ENCODE measurements at regions not wholly inside any gene's neighbourhood (a gene's known extent, or its start where the extent isn't known, plus 50 kb on each side); places are given as distances from the start of the nearest gene placed in this dataset.

DNA sequence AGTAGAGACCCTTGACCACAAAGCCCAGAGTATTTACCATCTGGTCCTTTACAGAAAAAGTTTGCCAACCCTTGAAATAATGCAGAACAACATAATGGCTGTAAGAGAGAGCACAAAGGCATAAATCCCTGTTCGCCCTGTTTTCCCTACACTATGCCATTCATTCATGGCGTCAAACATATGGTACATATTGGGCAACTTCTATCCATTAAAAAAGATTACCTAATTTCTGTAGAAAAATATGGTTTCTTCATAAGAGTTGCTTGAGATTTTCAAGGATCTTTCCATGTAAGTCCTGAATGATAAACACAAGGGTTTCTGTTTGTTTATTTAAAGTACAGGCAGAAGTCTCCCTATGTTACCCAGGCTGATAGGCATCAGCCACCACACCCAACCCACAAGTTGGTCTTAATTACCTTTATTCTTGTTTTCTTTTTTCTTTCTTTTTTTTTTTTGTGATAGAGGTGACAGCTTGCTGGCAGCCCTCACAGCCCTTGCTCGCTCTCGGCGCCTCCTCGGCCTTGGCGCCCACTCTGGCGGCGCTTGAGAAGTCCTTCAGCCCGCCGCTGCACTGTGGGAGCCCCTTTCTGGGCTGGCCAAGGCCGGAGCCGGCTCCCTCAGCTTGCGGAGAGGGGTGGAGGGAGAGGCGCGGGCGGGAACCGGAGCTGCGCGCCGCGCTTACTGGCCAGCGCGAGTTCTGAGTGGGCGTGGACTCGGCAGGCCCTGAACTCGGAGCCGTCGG, 68.3 kb upstream of the NR5A2 start:
- DNase-seq (ENCODE audit: low spot score in 2 of 2) (no peak), ATAC-seq (no peak)
- H3K9me3 Mint-ChIP-seq: no peaks in the 10 kb centered on the region

DNA sequence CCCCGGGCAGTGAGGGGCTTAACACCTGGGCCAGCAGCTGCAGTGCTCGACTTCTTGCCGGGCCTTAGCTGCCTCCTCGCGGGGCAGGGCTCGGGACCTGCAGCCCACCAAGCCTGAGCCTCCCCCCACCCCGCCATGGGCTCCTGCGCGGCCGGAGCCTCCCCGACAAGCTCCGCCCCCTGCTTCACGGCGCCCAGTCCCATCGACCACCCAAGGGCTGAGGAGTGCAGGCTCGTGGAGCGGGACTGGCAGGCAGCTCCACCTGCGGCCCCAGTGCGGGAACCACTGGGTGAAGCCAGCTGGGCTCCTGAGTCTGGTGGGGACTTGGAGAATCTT, 67.8 kb upstream of the NR5A2 start:
- no peak overlapping the region for H3K27ac Mint-ChIP-seq
- ATAC-seq (no peak), DNase-seq (ENCODE audit: low spot score in 2 of 2) (no peak)
- no peaks in the 10 kb centered on the region for H3K36me3 Mint-ChIP-seq
- no peaks in the 10 kb centered on the region for H3K9me3 Mint-ChIP-seq

More for the DNA sequence above, 68.3 kb upstream of the NR5A2 start:
- H3K36me3 Mint-ChIP-seq: no peaks in the 10 kb centered on the region
- no peak overlapping the region for H3K27ac Mint-ChIP-seq

DNA sequence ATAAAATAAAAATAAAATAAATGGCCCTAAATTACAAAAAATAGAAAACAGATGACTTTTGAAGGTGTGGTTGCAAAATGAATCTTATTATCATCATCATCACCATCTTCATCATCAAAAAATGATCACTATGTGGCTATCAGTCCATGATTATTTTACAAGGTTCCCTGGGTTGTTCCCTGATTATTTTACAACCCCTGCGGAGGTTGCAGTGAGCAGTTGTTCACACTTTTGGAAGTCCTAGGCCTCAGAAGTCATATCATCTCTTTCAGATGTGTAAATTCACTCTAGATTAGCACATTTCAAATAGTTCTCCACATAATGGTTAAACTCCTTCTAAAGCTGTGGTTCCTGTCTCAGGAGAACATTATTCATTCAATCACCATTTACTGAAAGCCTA, 57.4 kb upstream of the NR5A2 start:
- H3K9me3 Mint-ChIP-seq: no peaks in the 10 kb centered on the region
- ATAC-seq: no peak

DNA sequence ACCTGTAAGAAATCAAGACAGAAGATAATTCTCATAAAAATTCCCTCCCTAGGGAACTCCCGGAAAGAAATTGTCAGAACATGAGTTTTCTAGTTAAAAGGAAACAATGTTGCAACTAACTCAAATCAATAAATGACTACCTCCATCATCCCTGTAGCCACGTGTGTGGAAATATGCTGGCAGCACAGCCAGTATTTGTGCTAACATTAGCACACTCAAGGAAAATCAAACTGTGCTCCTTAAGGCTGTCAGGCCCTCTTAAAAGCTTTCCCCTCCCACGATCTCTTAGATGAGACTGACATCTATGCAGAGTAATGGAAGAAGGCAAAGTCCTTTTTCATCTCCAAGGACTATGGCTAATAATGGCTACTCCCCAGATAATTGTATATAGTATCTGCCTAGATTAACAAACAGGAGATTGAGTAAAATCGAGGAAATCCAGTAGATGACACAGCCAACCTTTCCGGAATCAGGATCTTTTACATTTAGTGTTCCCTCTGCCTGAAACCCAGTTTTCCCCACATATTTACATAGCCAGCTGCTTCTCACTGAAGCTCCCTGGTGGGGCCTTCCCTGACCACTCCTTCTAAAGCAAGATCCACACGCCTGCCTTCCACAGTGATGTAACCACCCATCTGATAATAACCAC, 50.9 kb upstream of the NR5A2 start:
- Mint-ChIP-seq H3K9me3 (no peaks in the 10 kb centered on the region), H3K27ac (no peak overlapping the region), H3K36me3 (no peaks in the 10 kb centered on the region)
- DNase-seq (ENCODE audit: low spot score in 2 of 2): no peak
- ATAC-seq: no peak

More for the DNA sequence above, 57.4 kb upstream of the NR5A2 start:
- no peak overlapping the region for H3K27ac Mint-ChIP-seq
- no peak for DNase-seq (ENCODE audit: low spot score in 2 of 2)
- H3K36me3 Mint-ChIP-seq: no peaks in the 10 kb centered on the region

Measured in activated naive CD4-positive, alpha-beta T cell treated with anti-CD3 and anti-CD28 coated beads, Interleukin-2, amount 50 U/mL, for 72 hours (primary cell).